ENCODE measurements at regions not wholly inside any gene's neighbourhood (a gene's known extent, or its start where the extent isn't known, plus 50 kb on each side); places are given as distances from the start of the nearest gene placed in this dataset.

- Histone ChIP-seq H3K27ac (ENCODE audit: insufficient read depth, low read depth, low read length) (no peak overlapping the region), H3K4me2 (ENCODE audit: insufficient read depth, low read length) (no peak overlapping the region), H3K79me2 (ENCODE audit: control insufficient read depth, insufficient read depth, low read length) (no peaks in the 10 kb centered on the region), H3K9ac (replicated peaks; ENCODE audit: extremely low read depth, insufficient read depth, low read length) (no peak overlapping the region), H3K9me1 (replicated peaks; ENCODE audit: control insufficient read depth, extremely low read depth, insufficient read depth, low read length) (no peaks in the 10 kb centered on the region), H3K9me3 (replicated peaks; ENCODE audit: control insufficient read depth, insufficient read depth, low read length) (no peaks in the 10 kb centered on the region), H3K36me3 (ENCODE audit: control insufficient read depth in 2 of 2, extremely low read depth in 1 of 2, insufficient read depth in 2 of 2, low read length in 2 of 2) (no peaks in the 10 kb centered on the region), H4K20me1 (replicated peaks; ENCODE audit: control insufficient read depth, extremely low read depth, insufficient read depth, low read length) (no peaks in the 10 kb centered on the region), H3K4me3 (replicated peaks in 1 of 3; ENCODE audit: insufficient read depth in 1 of 3, low read depth in 1 of 3, low read length in 3 of 3) (no peak overlapping the region), H3K27me3 (ENCODE audit: control insufficient read depth in 2 of 2, insufficient read depth in 2 of 2, low read length in 2 of 2) (no peaks in the 10 kb centered on the region), H3K4me1 (ENCODE audit: control insufficient read depth, extremely low read depth, insufficient read depth, low read length) (no peaks in the 10 kb centered on the region), H2AFZ (ENCODE audit: low read depth, low read length) (no peak overlapping the region)
- no peak for TF ChIP-seq JUN (IDR thresholded peaks at IDR 0.05; ENCODE audit: borderline replicate concordance, insufficient read depth, insufficient read length, low read depth)
- POLR2A ChIA-PET, result no interaction called here
- intact Hi-C loops (cut with micrococcal nuclease) (no loop called here), dilution Hi-C loops (cut with MboI; ENCODE audit: extremely low pct_ligation_motif_present, low sequenced_read_pairs) (no loop called here)
- DNase-seq (ENCODE audit: low read depth, low spot score) (no peak), FAIRE-seq (no peak)
- no TSS peak for BruUV-seq (replicated peaks)
- CTCF ChIA-PET, result no interaction called here
Observed at GRCh38 chr11:91686281-91686680, 538.3 kb upstream of the FAT3 start.

GRCh38 chr11:91673705-91674104 is 550.9 kb upstream of the FAT3 start:
- no peaks in the 10 kb centered on the region for H3K27me3 ChIP-seq (ENCODE audit: control insufficient read depth in 2 of 2, insufficient read depth in 2 of 2, low read length in 2 of 2)
- FAIRE-seq (no peak), DNase-seq (ENCODE audit: low read depth, low spot score) (no peak)
- intact Hi-C loops (cut with micrococcal nuclease), result no loop called here
- no peaks in the 10 kb centered on the region for H3K9me1 ChIP-seq (replicated peaks; ENCODE audit: control insufficient read depth, extremely low read depth, insufficient read depth, low read length)
- H2AFZ ChIP-seq (ENCODE audit: low read depth, low read length), result no peak overlapping the region
- dilution Hi-C loops (cut with MboI; ENCODE audit: extremely low pct_ligation_motif_present, low sequenced_read_pairs), result no loop called here
- H3K9ac ChIP-seq (replicated peaks; ENCODE audit: extremely low read depth, insufficient read depth, low read length), result no peak overlapping the region
- POLR2A ChIA-PET, result no interaction called here
- CTCF ChIA-PET, result no interaction called here
- BruUV-seq (replicated peaks), result no TSS peak
- H3K9me3 ChIP-seq (replicated peaks; ENCODE audit: control insufficient read depth, insufficient read depth, low read length), result peaks cover 1% of the 10 kb centered on the region
- no peak overlapping the region for H3K4me3 ChIP-seq (replicated peaks in 1 of 3; ENCODE audit: insufficient read depth in 1 of 3, low read depth in 1 of 3, low read length in 3 of 3)
- H3K4me1 ChIP-seq (ENCODE audit: control insufficient read depth, extremely low read depth, insufficient read depth, low read length), result no peaks in the 10 kb centered on the region
- no peaks in the 10 kb centered on the region for H3K79me2 ChIP-seq (ENCODE audit: control insufficient read depth, insufficient read depth, low read length)
- TF ChIP-seq POLR2A (IDR thresholded peaks at IDR 0.05; ENCODE audit: low read depth, low read length) (no peak), EZH2 (IDR thresholded peaks at IDR 0.05; ENCODE audit: borderline replicate concordance, low read depth, low read length, severe bottlenecking) (no peak), FOS (IDR thresholded peaks at IDR 0.05; ENCODE audit: borderline replicate concordance, insufficient read depth, low read length) (no peak), POLR2AphosphoS5 (IDR thresholded peaks at IDR 0.05; ENCODE audit: insufficient read depth, low read depth, low read length) (no peak), GATA2 (IDR thresholded peaks at IDR 0.05; ENCODE audit: insufficient read depth, insufficient read length, low read depth, low read length) (no peak), JUN (IDR thresholded peaks at IDR 0.05; ENCODE audit: borderline replicate concordance, insufficient read depth, insufficient read length, low read depth) (no peak), MAX (IDR thresholded peaks at IDR 0.05; ENCODE audit: insufficient read depth, insufficient read length) (no peak), CTCF (IDR thresholded peaks at IDR 0.05; ENCODE audit: extremely low read depth in 1 of 2, insufficient read depth in 1 of 2, low read depth in 1 of 2, low read length in 2 of 2) (no peak), MYC (IDR thresholded peaks at IDR 0.05; ENCODE audit: low read depth, low read length) (no peak)
- no peaks in the 10 kb centered on the region for H3K36me3 ChIP-seq (ENCODE audit: control insufficient read depth in 2 of 2, extremely low read depth in 1 of 2, insufficient read depth in 2 of 2, low read length in 2 of 2)
- H4K20me1 ChIP-seq (replicated peaks; ENCODE audit: control insufficient read depth, extremely low read depth, insufficient read depth, low read length), result no peaks in the 10 kb centered on the region
- H3K4me2 ChIP-seq (ENCODE audit: insufficient read depth, low read length), result no peak overlapping the region
- no peak overlapping the region for H3K27ac ChIP-seq (ENCODE audit: insufficient read depth, low read depth, low read length)

Measured in endothelial cell of umbilical vein (primary cell).